ENCODE measurements at regions not wholly inside any gene's neighbourhood (a gene's known extent, or its start where the extent isn't known, plus 50 kb on each side); places are given as distances from the start of the nearest gene placed in this dataset.

DNA sequence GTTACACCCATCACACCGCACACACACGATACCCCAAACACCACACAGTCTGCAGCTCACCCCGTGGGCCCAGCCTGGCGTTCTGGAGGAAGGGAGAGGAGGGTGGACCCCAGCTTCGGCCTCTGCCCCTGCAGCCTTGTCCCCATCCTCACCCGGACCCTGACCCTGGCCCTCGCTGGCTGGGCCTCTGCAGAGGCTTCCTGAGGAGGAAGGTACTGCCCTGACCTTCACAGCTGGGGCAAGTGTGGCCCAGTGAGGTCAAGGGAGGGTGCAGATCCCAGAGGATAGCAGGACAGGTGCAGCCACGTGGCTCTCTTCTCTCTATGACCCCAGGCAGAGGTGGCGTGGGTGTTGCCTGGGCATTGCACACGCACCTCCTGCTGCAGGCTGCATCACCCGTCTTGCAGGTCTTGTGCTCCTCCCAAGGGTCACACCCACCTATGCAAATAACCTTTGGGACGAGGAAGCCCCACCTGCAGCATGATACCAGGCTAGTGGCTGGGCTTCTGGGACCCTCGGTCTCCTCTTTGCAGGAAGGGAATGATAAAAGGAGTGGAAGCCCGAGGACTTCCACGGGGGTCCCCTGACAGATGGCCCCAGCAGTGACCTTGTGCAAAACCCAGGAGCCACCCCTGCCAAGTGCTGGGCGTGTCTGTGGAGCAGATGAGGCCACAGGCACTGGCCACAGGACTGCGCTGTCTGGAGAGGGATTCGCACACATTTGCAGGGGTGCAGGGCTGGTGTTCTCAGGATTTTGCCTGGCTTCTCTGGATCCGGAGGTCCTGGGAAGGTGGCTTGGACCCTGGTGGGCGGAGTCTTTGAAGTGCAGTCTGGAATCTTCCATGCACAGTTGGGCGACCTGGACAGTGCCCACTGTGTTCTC, 1241.5 kb downstream of the BRD1 start:
- no peak overlapping the region for H3K4me3 ChIP-seq (ENCODE audit: low read depth, low read length)
- no peak for DNase-seq (ENCODE audit: low read depth)
- TF ChIP-seq, protein P1, sequence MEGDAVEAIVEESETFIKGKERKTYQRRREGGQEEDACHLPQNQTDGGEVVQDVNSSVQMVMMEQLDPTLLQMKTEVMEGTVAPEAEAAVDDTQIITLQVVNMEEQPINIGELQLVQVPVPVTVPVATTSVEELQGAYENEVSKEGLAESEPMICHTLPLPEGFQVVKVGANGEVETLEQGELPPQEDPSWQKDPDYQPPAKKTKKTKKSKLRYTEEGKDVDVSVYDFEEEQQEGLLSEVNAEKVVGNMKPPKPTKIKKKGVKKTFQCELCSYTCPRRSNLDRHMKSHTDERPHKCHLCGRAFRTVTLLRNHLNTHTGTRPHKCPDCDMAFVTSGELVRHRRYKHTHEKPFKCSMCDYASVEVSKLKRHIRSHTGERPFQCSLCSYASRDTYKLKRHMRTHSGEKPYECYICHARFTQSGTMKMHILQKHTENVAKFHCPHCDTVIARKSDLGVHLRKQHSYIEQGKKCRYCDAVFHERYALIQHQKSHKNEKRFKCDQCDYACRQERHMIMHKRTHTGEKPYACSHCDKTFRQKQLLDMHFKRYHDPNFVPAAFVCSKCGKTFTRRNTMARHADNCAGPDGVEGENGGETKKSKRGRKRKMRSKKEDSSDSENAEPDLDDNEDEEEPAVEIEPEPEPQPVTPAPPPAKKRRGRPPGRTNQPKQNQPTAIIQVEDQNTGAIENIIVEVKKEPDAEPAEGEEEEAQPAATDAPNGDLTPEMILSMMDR (IDR thresholded peaks at IDR 0.05; ENCODE audit: low read depth, low read length, missing control alignments), result no peak

DNA sequence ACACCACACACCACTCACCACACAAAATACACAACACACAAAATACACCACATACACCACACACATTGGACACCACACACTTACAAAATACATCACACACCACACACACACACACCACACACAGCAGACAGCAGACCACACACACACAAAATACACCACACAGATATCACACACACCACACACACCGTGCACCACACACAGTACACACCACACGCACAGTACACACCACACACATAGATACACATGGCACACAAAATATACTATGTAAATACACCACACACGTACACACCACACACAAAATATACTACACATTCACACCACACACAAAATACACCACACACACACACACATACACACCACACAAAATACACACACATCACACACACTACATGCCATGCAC, 1243.5 kb downstream of the BRD1 start:
- H3K4me3 ChIP-seq (ENCODE audit: low read depth, low read length), result no peak overlapping the region
- TF ChIP-seq, protein P1 (IDR thresholded peaks at IDR 0.05; ENCODE audit: low read depth, low read length, missing control alignments), result no peak
- DNase-seq (ENCODE audit: low read depth), result no peak

DNA sequence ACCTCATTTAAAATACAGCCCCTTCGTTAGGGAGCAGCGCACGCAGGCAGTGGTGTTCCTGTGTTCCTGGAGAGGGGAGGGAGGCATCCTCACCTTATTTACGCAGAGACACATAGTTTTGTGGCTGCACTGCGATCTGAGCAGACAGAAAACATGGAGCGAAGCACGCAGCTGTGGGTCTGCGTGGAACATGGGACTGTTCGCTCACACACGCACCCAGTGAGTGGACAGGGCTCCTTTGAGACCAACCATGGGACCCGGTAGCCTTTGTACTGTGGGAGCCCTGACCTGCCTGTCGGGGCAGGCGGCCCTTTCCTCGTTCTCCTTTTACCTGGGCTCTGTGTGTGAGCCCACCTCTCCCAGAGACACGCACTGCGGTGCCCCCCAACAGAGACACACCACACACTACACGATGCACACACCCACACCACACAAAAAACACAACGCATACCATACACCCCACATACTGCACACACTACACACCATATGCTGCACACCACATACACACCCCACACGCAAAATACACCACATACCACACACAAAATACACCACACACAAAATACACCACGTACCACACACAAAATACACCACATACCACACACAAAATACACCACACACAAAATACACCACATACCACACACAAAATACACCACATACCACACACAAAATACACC, 1245.7 kb downstream of the BRD1 start:
- TF ChIP-seq, protein P1 (IDR thresholded peaks at IDR 0.05; ENCODE audit: low read depth, low read length, missing control alignments), result no peak
- no peak for DNase-seq (ENCODE audit: low read depth)
- H3K4me3 ChIP-seq (ENCODE audit: low read depth, low read length), result no peak overlapping the region

DNA sequence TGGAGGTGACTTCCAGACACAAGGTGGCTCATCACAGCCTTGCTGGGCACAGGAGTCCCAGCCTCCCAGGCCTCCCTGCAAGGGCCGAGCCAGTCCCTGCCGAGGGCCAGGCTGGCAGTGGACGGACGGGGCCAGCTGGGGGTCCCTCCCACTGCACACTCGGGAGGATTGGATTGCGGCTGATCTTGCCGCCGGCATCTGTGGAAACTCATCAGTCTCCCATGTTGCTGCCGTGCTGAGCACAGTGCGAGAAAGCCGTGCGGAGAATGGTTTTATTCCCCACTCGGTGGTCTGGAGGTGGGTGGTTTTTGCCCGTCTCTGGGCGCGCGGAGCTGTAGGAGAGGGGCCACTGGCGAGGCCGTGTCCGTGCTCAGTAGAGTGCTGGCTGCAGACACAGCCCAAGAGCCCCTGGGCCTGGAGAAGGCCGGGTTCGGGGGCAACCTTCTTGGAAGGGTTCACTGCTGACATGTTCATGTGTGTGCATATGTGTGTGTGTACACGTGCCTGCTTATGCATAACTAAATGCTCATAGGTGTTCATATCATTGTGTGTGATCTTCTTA, 1246.4 kb downstream of the BRD1 start:
- TF ChIP-seq, protein P1 (IDR thresholded peaks at IDR 0.05; ENCODE audit: low read depth, low read length, missing control alignments), result no peak
- no peak overlapping the region for H3K4me3 ChIP-seq (ENCODE audit: low read depth, low read length)
- no peak for DNase-seq (ENCODE audit: low read depth)

DNA sequence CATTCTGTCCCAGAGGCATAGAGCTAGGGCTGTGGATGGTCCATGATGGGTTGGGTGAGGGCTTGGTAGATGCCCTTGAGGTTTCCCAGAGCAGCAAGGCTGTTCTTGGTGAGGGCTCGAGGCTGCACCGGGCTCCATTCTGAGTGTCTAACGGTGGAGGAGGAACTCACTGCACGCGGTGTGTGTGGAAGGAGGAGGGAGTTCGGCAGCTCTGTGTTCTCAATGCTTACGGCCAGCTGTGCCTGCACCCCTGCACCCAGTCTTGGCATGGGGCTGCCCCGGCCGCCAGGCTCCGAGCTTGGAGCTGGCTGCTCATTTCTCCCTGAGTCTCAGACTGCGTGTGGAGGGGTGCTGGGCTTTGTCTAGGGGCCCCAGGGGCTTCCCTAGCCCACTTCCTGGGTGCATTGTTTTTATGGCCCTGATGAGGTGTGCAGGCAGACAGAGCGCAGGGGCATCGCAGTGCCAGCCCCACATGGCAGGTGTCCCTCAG, 1247.1 kb downstream of the BRD1 start:
- no peak overlapping the region for H3K4me3 ChIP-seq (ENCODE audit: low read depth, low read length)
- TF ChIP-seq, protein P1 (IDR thresholded peaks at IDR 0.05; ENCODE audit: low read depth, low read length, missing control alignments), result no peak
- no peak for DNase-seq (ENCODE audit: low read depth)

DNA sequence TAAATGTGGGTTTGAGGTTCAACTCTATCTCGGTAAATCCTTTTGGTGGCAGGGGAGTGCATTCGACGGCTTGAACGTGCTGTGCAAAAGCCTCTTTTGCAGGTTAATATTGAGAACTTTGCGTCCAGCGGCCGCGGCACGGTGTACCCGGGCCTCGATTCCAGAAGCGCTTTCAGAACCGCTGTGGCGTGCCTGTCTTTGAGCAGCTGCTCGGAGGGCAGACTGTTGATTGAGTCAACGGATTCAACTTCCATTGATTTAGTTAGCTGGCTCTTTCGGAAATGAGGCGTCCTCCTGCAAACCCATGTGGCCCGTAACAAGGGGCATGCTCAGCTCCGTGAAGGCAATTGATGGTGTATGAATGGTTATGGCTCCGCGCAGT, 1247.8 kb downstream of the BRD1 start:
- no peak for DNase-seq (ENCODE audit: low read depth)
- H3K4me3 ChIP-seq (ENCODE audit: low read depth, low read length), result no peak overlapping the region
- TF ChIP-seq, protein P1 (IDR thresholded peaks at IDR 0.05; ENCODE audit: low read depth, low read length, missing control alignments), result no peak
